ENCODE measurements at regions not wholly inside any gene's neighbourhood (a gene's known extent, or its start where the extent isn't known, plus 50 kb on each side); places are given as distances from the start of the nearest gene placed in this dataset.

GRCh38 chrX:63934160-63934559 lies 149.1 kb upstream of the ARHGEF9 start:
- Histone ChIP-seq H3K4me1 (no peaks in the 10 kb centered on the region), H3K36me3 (no peaks in the 10 kb centered on the region), H3K27me3 (ENCODE audit: low read depth) (no peaks in the 10 kb centered on the region), H3K27ac (replicated peaks) (no peak overlapping the region), H3K9me3 (replicated peaks) (no peaks in the 10 kb centered on the region), H3K4me3 (no peak overlapping the region)
- no peak for TF ChIP-seq CTCF (IDR thresholded peaks at IDR 0.05; ENCODE audit: borderline replicate concordance)
- no peak for DNase-seq
- intact Hi-C loops (cut with micrococcal nuclease), result no loop called here

- DNase-seq, result no peak
- intact Hi-C loops (cut with micrococcal nuclease), result no loop called here
Measured at GRCh38 chrX:63932907-63933306, 147.9 kb upstream of the ARHGEF9 start.

GRCh38 chrX:63932006-63932405 lies 147.0 kb upstream of the ARHGEF9 start:
- intact Hi-C loops (cut with micrococcal nuclease), result no loop called here
- Histone ChIP-seq H3K36me3 (no peaks in the 10 kb centered on the region), H3K4me1 (no peaks in the 10 kb centered on the region), H3K27ac (replicated peaks) (no peak overlapping the region), H3K9me3 (replicated peaks) (no peaks in the 10 kb centered on the region), H3K4me3 (no peak overlapping the region), H3K27me3 (ENCODE audit: low read depth) (no peaks in the 10 kb centered on the region)
- no peak for TF ChIP-seq CTCF (IDR thresholded peaks at IDR 0.05; ENCODE audit: borderline replicate concordance)
- no peak for DNase-seq

More at GRCh38 chrX:63932907-63933306, 147.9 kb upstream of the ARHGEF9 start:
- H3K9me3 ChIP-seq (replicated peaks), result no peaks in the 10 kb centered on the region
- no peak overlapping the region for H3K27ac ChIP-seq (replicated peaks)
- H3K36me3 ChIP-seq, result no peaks in the 10 kb centered on the region
- no peaks in the 10 kb centered on the region for H3K27me3 ChIP-seq (ENCODE audit: low read depth)
- H3K4me3 ChIP-seq, result no peak overlapping the region
- H3K4me1 ChIP-seq, result no peaks in the 10 kb centered on the region
- TF ChIP-seq CTCF (IDR thresholded peaks at IDR 0.05; ENCODE audit: borderline replicate concordance), result no peak

- Histone ChIP-seq H3K9me3 (replicated peaks) (no peaks in the 10 kb centered on the region), H3K4me3 (no peak overlapping the region), H3K36me3 (no peaks in the 10 kb centered on the region), H3K27me3 (ENCODE audit: low read depth) (no peaks in the 10 kb centered on the region), H3K27ac (replicated peaks) (no peak overlapping the region), H3K4me1 (no peaks in the 10 kb centered on the region)
- peak; percentile 47 for TF ChIP-seq CTCF (IDR thresholded peaks at IDR 0.05; ENCODE audit: borderline replicate concordance)
- intact Hi-C loops (cut with micrococcal nuclease), result no loop called here
- no peak for DNase-seq
Measured at GRCh38 chrX:63930140-63930539, 145.1 kb upstream of the ARHGEF9 start.

GRCh38 chrX:63929608-63930007 lies 144.6 kb upstream of the ARHGEF9 start:
- no peak for TF ChIP-seq CTCF (IDR thresholded peaks at IDR 0.05; ENCODE audit: borderline replicate concordance)
- Histone ChIP-seq H3K27me3 (ENCODE audit: low read depth) (no peaks in the 10 kb centered on the region), H3K4me3 (no peak overlapping the region), H3K9me3 (replicated peaks) (no peaks in the 10 kb centered on the region), H3K4me1 (no peaks in the 10 kb centered on the region), H3K36me3 (no peaks in the 10 kb centered on the region), H3K27ac (replicated peaks) (no peak overlapping the region)
- no peak for DNase-seq
- intact Hi-C loops (cut with micrococcal nuclease), result no loop called here

GRCh38 chrX:63927848-63928247 lies 142.8 kb upstream of the ARHGEF9 start:
- no peak overlapping the region for H3K27ac ChIP-seq (replicated peaks)
- DNase-seq, result no peak
- H3K4me1 ChIP-seq, result no peaks in the 10 kb centered on the region
- no peaks in the 10 kb centered on the region for H3K36me3 ChIP-seq
- intact Hi-C loops (cut with micrococcal nuclease), result no loop called here
- H3K27me3 ChIP-seq (ENCODE audit: low read depth), result no peaks in the 10 kb centered on the region
- no peak for TF ChIP-seq CTCF (IDR thresholded peaks at IDR 0.05; ENCODE audit: borderline replicate concordance)
- H3K4me3 ChIP-seq, result no peak overlapping the region
- H3K9me3 ChIP-seq (replicated peaks), result no peaks in the 10 kb centered on the region

All from left ventricle myocardium inferior (tissue), 1 donor.